HTR-8/SVneo (cell line): ENCODE measurements at regions not wholly inside any gene's neighbourhood (a gene's known extent, or its start where the extent isn't known, plus 50 kb on each side); places are given as distances from the start of the nearest gene placed in this dataset.

Experiments
- DNase-seq: peaks from one replicate; pipeline ENCODE4 v3.0.0; 2011; ENCODE audit warnings: low spot score, mixed read lengths; ENCODE audit not compliant: insufficient read length
- FAIRE-seq: peaks from 2 replicates; lab custom pipeline; 2011; peaks lifted over from hg19 to GRCh38; lab: Jason Lieb, UNC

GRCh38 chr3:178259703-178260102 lies 276.5 kb upstream of the KCNMB2 start:
- FAIRE-seq (no peak), DNase-seq (no peak)

DNA sequence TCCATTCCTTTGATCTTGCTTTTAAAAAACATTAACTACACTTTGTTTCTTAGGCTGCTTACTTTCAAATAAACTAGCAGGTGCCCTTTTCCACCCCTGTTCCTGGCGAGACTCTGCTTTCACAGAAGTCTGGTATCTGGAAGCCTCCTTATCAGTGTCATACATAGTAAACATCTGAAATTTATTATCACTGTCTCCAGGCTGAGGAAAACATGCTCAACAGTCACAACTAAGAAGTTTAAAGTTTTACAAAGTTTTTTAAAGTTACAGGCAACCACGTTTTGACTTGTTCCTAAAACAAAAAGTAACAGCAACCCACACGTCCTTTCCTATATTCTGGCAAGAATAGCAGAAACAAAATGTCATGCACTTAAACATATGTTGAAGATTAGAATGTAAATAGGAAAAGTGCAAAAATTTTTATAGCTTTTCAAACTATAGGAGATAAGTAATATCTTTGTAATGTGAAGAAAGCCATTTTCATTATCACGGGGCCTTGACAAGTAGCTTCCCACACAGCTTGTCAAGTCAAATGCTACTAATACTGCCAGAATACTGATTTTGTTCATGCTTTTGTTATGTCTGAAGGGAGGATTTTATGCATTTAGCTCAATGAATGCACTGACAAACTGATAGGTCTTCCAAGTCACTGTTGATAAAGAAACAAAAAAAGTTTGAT lies 275.2 kb upstream of the KCNMB2 start:
- FAIRE-seq (no peak), DNase-seq (no peak)

GRCh38 chr3:178263236-178263916 lies 272.9 kb upstream of the KCNMB2 start:
- FAIRE-seq, result no peak
- no peak for DNase-seq

- DNase-seq (no peak), FAIRE-seq (no peak)
Measured at GRCh38 chr3:178267158-178267844, 268.9 kb upstream of the KCNMB2 start.

DNA sequence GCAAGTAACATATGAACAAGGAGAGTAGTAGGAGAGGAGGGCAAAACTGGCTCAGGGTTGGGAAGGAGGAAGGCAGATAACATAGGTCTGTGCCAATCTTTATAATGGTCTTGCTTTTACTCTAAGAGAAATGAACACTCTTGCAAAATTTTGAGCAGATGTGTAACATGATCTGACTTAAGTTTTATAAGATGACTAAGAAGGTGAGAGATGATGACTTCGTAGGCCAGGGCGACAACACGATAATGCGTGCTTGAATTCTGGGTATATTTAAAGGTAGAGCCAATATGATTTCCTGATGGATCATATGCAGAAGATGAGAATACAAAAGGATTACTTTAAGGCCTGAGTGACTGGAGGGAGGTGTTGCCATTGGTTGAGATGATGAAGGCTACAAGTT lies 265.4 kb upstream of the KCNMB2 start:
- DNase-seq (no peak), FAIRE-seq (peak; percentile 44)

DNA sequence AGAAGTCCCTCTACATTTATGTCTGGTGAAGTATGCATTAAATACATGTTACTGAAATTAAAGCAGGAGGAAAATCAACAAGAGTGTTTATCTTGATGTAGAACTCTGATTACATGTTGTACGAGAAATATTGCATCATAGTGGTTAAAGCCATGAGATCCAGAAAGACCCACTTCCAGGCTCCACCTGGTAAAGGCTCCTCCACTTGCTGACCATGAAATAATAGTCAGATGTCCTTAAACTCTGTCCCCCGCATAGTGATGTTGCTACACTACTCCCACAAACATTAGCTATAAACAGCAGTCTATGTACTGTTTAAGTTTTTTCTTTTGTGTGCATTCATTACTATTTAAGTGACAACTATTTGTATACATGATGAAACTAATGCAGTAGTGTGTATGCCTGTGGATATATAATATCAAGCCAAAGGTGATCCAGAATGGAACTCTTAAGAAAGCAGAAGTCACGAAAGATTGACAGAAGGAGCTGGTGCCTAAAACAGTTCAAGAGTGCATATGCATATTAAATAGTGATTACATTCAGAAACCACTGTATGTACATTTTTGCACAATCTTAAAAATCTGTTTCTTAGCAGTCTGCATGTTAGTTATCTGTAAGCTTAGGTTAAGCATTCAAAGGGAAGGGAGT lies 264.4 kb upstream of the KCNMB2 start:
- FAIRE-seq, result no peak
- no peak for DNase-seq

DNA sequence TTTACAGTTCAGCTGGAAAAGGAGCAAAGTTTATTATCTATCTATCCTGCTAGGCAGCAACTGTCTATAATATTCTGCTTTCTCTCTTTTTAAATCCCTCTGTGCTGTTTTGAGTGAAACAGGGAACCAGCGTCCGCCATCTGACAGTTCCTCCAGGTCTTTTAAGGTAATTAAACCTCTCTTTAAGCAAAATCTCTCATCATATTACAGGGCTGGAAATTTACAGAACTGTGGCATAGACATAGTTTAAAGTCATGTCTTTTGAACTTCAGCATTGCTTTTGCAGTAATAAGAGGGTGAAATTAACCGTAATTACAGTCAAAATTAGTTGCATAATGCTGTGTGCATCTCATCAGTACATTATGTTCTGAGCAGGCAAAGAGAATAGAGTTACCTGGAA lies 263.4 kb upstream of the KCNMB2 start:
- no peak for DNase-seq
- FAIRE-seq, result no peak

DNA sequence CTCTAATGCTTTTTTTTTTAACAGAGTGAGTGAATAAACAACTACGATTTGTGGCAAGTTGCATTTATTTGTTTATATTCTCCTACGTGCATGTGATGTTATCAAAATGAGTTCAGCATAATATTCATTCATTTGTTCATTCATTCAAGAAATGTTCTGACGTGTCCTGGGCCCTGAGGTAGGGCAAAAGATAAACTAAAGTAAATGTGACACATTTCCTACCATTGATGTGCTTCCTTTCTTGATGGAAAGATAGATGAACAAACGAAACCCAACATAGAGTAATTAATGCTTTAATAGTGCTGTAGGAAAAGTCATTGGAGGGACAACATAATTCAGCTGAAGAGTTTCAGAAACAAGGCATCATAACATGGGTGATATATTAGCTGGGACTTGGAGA lies 261.5 kb upstream of the KCNMB2 start:
- DNase-seq (no peak), FAIRE-seq (no peak)

GRCh38 chr3:178275311-178275710 lies 260.9 kb upstream of the KCNMB2 start:
- no peak for DNase-seq

DNA sequence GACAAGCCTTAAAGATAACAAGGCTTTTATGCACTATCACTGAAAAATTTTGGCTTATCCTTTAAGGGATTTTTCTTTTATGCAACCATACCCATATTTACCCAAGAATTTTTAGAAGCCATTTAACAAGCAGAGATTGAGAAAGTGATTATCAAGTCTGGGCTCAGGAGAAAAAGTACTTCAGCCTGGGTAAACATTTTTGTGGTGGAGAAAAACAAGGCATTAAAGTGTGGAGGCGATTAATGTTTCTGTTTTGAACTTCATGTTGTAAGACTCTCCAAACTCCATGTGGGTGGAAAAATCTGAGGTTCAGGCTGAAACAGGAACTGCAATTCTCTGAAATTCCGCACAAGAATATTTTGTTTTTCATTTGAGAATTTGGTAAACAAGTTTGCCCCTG lies 260.4 kb upstream of the KCNMB2 start:
- FAIRE-seq (no peak), DNase-seq (no peak)

More at GRCh38 chr3:178275311-178275710, 260.9 kb upstream of the KCNMB2 start:
- no peak for FAIRE-seq

DNA sequence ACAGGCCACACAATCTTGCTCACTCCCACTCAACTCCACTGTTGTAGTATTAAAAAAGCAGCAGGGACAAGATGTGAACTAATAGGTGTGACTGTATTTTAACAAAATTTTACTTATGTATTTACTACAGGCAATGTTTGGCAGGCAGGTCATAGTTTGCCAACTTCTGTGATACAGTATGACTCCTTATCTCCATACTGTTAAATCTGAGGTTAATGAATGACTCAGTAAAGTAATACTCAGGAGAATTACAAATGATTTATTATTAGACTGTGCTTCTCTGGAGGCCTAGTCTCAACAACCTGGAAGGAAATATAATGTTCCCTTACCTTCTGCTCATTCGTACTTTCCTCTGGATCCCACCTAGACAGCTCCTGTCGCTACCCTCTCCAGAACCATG lies 258.6 kb upstream of the KCNMB2 start:
- no peak for FAIRE-seq
- no peak for DNase-seq

DNA sequence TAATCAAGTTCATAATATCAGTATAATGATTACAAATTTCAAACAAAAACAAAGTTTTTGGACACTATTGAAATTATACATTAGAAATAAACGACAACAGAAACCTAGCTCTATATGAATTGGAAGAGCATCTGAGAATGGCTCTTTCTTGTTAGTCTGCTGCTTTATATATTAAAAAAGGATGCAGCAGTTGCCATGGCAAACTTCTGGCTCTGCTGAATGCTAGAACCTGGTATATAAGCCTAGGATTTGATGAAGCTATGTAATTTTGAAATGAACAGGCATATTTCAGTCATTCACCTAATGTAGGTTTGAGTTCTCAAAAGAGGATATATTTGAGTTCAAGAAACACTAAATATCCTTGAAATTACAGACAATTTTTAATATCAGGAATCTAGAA lies 252.7 kb upstream of the KCNMB2 start:
- FAIRE-seq, result no peak
- DNase-seq, result no peak

DNA sequence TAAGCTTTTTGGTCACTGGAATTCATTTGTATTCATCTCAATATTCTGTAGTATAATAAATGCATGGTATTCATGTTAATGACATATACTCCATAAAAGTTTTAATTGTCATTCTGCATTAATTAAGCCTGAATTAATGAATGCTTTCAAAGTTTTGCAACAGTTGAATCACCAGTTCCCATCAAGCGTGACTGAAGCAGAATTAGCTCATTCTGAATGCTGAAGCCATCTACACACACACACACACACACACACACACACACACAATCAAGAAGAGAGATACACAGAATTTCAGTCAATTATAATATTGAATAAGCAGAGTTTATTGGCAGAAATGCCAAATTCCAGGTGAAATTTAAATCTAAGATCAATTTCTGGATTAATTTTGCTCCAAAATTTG lies 252.1 kb upstream of the KCNMB2 start:
- FAIRE-seq (no peak), DNase-seq (no peak)

DNA sequence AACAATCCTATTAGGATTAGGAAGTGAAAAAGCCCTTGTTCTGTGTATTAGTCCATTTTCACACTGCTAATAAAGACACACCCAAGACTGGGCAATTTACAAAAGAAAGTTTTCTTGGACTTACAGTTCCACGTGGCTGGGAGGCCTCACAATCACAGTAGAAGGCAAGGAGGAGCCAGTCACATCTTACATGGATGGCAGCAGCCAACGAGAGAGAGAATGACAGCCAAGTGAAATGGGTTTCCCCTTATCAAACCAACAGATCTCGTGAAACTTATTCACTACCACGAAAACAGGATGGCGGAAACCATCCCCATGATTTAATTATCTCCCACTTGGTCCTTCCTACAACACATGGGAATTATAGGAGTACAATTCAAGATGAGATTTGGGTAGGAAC lies 248.2 kb upstream of the KCNMB2 start:
- DNase-seq (no peak), FAIRE-seq (no peak)

DNA sequence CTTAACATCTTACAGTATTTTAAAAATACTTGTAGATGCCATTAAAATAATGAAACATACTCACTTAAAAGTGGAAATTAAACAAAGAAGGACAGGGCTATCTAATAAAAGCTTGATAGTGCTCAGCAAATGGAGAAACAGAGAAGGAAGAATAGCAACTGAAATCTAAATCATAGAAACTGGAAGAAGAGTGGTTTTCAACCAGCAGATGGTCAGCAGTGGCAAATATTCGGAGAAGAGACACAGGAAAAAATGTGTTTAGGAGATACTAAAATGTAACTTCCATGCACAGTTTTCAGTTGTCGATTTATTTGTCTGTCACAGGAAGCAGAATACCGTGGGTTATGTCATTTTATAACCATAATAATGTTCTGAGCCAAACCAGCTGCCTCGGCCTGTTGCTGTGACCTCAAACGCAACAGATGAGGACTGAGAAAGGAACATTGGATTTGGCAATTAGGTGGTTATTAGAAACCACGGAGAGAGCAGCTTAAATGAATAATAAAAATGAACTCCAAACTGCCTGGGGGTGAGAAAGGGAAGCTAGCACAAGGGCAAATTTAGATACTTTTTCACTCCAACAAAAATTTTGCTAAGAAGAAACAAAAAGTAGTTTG lies 246.6 kb upstream of the KCNMB2 start:
- FAIRE-seq (no peak), DNase-seq (no peak)

GRCh38 chr3:178291574-178292370 lies 244.5 kb upstream of the KCNMB2 start:
- no peak for DNase-seq
- no peak for FAIRE-seq

- DNase-seq (peak; percentile 2), FAIRE-seq (no peak)
Measured at GRCh38 chr3:178295292-178295912, 240.8 kb upstream of the KCNMB2 start.

DNA sequence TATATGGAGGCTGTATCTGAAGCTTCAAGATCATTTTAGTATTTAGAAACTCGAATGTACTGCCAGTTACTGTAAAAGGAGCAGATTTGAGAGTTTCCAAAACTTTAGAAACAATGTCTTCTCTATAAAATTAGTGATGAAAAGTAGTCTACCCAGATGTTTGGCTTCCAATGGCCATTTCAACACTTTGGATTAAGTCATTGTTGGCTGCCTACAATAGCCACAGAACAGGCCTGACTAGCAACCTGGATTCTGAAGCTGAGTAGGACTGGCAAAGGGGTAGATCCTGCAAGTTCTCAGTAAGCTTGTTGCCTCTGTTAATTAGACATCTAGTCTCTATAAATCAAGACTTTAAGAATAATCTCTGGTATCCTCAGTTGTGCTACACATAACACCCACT lies 239.0 kb upstream of the KCNMB2 start:
- DNase-seq, result no peak
- FAIRE-seq, result no peak

DNA sequence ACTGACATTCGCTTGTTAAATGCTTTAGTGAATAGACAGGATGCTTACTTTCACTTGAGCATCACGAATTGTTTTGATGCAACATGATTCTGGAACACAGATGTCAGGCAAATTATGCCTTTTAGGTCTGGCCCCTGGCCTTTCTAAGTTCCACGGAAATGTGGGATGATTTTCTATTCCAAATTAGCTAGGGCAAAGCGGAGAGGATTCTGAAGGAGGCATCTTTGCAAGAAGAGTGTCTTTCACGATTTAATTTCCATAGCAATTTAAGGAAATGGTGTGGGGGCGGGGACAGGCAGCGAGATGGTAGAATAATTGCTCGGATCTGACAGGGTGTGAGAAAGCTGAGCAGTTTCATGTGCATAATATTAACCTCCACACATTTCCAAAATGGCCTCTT lies 238.5 kb upstream of the KCNMB2 start:
- DNase-seq (no peak), FAIRE-seq (no peak)
